GM19438 (cell line): ENCODE measurements at regions not wholly inside any gene's neighbourhood (a gene's known extent, or its start where the extent isn't known, plus 50 kb on each side); places are given as distances from the start of the nearest gene placed in this dataset.

Source experiments
- ATAC-seq: cut with Tn5 transposase; IDR thresholded peaks from one replicate; pipeline ENCODE4 v1.9.1; 2021; ENCODE audit warnings: low read depth; ENCODE audit not compliant: unreplicated experiment

DNA sequence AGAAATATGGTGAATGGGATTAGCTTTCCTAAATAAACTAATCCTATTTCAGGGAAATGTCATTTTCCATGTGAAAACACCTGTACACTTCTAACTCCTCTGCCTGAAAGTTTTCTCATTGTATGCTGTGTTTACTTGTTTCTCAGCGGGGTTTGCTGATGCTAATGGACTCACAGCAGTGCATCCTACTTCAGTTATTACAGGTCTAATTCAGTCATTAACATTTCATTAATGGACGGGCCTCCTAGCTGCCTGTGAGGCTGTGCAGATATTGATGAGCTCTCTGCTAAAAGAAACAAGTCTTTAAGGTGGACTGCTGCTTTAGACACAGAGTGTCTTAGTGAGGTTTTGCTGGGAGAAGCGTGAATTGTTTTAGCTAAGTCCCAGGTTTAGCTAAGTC, 1342.0 kb upstream of the ZEB2 start:
- no peak for ATAC-seq

DNA sequence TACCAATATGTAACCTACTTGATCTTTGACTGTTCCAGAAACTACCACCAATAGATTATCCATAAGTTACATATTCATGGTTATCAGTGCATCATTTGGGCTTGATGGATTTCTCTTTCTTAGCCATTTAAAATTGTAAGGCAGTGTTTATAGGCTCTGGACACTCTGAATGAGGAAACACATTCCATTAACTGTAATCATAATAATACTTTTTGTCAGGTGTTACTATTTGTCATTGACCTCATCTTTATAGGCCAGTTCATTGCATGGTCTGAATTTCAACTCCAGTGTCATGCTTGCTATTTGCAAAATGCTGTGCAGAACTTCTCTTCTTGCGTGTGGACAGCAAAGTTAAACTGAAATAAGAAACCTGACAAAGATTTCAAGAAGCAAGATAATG, 1340.2 kb upstream of the ZEB2 start:
- no peak for ATAC-seq

DNA sequence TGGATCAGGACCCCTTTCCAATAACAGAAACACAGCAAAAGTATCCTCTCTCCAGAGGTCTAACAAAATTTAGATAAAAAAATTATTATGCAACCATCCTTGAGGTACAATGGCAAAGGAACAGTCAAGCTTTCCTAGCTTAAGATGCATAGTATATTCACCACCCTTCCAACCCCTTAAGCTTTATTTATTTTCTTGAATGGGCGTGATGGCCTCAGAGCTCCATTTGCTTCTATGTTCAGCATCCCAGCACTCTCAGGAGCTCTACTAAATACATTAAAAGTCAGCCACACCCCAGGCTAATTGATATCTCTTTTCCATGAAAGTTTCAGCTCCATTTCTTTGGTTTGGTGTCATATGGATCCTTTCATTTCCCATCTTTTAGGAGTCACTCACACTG, 1335.2 kb upstream of the ZEB2 start:
- no peak for ATAC-seq

DNA sequence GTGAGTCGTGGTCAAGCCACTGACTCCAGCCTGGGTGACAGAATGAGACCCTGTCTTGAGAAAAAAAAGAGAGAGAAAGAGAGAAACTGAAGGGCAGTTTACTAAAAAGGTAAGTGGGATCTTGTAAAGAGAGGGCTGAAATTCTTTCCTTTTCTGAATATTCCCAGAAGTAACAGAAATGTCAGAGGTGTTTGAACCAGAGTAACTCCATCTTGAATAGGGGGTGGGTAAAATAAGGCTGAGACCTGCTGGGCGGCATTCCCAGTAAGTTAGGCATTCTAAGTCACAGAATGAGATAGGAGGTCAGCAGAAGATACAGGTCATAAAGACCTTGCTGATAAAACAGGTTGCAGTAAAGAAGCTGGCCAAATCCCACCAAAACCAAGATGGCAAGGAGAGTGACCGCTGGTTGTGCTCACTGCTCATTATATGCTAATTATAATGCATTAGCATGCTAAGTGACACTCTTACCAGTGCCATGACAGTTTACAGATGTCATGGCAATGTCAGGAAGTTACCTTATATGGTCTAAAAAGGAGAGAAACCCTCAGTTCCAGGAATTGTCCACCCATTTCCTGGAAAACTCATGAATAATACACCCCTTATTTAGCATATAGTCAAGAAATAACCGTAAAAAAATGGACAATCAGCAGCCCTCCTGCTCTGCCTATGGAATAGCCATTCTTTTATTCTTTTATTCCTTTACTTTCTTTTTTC, 1334.3 kb upstream of the ZEB2 start:
- ATAC-seq = no peak

DNA sequence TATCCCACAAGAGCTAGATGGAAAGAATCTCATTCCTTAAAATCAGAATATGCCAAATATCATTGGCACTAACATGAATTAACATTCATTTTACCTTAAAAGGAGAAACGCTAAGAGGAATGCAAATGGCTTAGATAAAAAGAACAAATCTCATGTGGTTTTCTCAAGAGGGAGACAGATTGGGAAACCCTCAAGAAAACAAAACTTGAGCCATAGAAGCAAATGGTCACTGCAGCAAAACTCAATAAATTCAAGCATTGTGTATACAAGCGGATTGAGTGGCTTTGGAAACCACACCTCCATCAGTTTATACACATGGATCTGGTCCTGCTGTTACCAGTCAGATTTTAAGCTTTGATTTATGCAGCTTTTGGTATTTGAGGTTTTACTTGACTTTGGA, 1331.8 kb upstream of the ZEB2 start:
- no peak for ATAC-seq

DNA sequence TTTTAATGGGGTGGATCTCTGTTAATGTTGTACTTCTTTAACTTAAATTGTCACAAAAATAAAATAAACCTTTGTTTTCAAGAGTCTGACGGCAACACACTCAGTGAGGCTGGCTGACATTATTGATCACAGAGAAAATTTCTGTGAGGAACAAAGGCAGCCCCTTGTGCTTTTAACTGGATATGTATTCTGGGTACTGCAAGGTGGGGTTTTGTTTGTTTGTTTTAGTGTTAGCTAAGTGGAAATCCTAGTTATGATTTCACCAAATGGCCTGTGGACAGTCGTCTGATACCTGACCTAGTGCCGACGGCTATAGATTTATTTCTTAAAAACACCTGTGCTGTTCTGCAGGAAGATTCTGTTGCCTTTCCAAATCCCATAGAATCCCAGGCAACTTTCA, 1329.5 kb upstream of the ZEB2 start:
- ATAC-seq = no peak

DNA sequence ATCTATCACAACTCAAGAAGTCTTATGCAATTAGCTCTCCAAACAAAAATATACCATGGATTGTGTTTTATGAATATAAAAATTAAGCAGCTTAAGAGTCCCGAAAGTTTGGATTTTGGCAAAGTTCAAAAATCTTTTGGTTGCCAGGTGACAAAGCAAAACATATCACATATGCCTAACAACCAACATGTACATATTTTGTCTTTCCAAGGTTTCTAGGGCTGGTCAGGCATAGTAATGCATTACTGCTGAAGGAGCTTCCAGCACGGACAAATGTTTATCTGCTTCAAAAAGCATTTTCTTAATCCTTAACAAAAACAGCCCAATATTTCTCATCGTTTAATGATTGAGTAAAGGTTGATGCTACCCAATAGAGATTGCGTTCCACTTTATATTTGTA, 1327.1 kb upstream of the ZEB2 start:
- ATAC-seq = no peak

DNA sequence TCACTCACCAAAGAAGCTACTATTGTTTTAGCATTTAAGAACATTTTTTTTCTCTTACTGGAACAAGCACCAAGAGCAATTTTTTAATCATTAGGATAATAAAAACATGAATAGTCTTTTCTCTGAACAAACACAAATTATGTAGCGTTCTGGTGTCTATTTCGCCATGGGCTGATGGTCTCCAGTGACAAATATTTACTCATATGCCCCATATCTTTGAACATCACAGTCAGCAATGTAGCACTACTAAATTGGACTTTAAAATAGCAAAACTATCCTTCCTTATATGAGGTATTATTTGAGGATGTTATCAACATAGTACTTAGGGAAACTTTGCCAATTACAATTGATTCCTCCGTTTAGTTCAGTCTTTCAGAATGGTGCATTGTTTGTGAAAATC, 1326.0 kb upstream of the ZEB2 start:
- no peak for ATAC-seq

DNA sequence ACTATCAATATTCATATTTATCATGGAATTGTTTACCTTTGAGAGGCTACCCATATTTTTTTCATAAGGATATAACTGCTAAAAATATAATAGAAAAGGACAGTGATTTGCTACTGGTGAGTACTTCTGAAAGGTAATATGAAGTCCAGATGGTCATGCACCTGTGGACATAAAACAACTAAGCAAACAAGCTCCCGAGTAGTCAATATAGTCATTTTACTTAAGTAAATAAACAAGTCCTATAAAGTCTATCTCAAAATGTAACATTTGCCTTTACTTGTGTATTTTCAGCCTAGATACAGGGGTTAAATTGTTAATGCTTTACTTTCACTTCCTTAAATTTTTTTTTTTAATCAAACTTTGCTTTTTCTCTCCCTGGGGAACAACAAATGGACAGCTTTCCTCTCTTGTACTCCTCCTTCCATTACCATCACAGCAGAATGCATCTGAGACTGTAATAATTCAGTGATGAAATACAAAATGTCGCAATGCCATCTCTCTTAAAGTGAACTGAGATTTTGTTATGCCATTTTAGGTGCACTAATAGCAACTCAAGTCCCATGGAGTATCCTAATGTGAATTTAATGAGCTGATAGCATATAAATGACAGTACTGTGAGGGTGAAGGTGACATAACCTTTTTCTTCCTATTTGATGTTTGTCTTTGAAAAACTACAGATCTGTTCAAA, 1325.4 kb upstream of the ZEB2 start:
- ATAC-seq = no peak

DNA sequence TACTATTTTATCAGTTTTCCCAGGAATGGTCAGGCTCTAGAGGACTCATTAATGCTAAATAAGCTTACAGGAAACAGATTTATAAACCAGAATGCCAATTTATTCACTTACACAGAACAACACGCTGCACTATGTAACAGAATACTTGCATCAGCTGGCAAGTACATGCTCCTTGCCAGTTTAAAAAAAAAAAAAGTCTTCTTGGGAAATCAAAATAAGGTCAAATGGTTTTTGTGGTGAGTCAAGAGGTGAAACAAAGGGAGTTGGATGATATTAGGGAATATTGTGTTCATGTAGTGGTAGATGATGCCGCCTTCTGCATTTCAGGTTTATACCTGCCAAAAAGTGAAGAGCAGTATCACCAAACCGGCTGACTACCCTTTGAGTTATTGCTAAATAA, 1322.1 kb upstream of the ZEB2 start:
- no peak for ATAC-seq

DNA sequence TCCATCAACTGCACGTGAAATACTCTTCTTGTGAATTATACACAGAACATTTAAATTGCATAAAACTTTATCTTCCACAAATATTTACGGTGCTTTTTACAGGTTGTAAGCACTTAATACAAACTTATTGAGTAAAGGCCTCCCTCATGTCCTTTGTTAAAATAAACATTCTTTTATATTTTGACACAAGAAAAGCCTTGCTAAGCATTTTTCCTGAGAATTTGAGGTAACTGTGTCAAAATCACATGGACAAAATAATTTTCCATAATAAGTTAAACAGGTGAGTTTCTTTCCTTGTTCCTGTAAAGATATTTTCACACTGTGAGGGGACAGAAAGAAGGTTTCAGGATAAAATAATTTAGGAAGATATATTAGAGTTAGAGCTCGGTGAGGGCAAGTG, 1317.1 kb upstream of the ZEB2 start:
- ATAC-seq = no peak

DNA sequence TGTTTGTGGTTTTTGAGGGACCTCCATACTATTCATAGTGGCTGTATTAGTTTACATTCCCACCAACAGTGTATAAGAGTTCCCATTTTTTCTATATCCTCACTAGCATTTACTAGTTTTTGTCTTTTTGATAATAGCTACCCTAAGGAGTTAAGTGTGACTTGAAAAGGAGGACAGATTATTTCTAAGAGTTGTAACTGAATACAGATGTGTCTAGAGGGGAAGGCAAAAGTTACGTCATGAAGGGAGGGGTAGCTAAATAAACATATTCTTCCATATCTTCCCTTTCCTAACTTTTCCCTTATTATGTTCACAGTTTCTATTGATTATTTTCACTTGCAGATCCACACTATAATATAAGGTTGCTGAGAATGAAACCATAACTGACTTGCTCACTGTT, 1315.7 kb upstream of the ZEB2 start:
- ATAC-seq = no peak

DNA sequence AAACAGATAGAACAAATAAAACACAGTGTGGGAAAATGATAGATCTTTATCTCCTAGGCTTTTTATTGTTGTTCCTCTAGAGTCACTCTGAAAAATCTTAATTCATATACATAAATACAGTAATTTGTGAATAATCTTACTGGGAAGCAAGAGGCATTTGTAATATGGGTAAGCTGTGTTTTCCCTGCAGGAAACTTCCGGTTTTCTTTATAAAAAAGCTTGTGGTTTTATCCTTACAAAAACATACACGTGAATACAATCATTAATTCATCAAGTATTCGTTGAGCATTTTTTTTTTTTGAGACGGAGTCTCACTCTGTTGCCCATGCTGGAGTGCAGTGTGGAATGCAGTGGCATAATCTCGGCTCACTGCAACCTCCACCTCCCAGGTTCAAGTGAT, 1312.8 kb upstream of the ZEB2 start:
- no peak for ATAC-seq

DNA sequence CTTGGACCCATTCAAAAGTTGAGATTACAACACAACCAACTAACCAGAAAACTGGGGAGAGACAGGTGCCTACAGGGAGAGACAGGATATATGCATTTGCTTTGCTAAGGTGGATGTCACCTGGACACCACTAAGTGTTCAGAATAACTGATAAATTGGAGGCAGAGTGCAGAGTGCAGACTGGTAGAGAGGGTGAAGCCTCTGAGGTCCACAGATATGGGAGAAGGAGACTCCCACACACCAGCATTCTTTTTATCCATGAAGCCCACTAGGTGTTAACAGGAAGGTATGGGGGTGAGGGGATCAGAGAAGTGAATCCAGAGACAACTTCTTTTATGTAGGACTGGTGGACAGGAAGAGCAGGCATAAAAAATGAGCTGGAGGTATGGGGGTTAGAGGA, 1310.0 kb upstream of the ZEB2 start:
- ATAC-seq = no peak

DNA sequence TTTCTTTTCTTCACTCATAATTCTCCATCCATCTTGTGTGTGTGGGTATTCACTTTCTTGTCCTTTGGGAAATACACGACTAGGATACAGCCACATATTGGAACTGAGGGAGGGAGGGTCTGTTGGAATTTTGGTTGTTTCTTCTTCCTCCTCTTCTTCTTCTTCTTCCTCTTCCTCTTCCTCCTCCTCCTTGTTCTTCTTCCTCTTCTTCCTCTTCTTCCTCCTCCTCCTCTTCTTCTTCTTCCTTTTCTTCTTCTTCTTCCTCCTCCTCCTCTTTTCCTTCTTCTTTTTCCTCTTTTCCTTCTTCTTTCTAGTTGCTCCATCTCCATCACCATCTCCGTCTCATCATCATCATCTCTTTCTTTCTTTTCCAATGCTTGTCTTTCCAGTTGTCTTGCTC, 1307.3 kb upstream of the ZEB2 start:
- ATAC-seq = no peak

DNA sequence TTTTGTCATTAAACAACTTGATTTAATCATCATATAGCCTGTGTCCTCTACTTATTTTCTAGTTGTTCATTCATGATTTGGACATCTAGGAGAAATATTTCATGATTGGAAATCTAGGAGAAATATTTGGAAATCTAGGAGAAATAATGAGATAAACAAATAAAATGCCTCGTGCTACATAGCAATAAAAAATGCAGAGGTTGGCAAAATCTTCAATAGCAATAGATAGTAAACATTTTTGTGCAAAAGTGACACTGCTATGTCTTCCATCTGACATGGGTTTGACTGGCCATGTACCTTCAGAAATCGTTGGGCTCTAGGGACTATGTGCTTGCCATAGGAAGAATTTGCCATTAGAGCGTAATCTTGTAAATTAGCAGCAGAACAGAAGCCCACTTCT, 1304.5 kb upstream of the ZEB2 start:
- ATAC-seq = no peak

DNA sequence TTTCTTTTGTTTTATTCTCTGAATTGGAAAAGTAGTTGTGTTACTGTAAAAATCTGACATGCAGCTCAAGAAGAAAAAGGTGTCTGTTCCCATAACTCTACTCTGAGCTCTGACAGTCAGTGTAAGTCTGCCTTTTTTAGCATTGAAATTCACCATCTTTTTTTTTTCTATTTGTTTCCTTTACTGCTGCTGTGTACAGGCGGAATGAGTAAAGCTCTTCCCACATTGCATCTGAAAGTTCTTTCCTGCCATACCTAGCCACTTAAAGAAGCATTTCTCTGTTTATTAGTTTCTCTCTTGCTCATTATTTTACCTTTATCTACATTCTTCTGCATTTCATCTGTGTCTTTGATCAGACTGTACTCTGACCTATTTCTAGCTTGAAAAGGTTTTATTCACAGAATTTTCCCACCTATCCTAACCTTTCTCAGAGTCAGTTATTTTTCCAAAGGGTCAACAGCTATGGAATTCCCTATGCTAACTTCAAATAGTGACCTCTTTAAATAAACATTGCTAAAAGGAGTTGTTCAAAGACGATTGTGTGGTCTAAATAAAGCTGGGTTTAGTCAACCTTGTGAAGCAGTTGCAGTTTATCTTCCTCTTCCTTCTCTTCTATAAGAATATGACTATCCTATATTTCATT, 1303.1 kb upstream of the ZEB2 start:
- ATAC-seq = no peak

DNA sequence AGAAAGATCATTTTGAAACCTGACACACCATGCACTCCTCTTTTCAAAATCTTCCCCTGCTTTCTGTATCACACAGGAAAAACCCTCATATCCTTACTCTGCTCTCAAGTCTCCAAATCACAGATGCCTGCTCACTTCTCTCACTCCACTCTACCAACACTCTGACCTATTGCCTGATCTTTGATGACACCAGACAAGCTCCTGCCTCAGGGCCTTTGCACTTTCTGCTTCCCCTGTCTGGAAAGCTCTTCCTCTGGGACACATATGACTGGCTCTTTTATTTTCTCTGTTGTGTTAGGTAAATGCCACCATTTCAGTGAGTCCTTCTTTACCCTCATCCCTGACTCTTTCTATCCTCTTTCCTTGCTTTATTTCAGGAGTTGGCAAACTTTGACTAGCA, 1300.7 kb upstream of the ZEB2 start:
- ATAC-seq = no peak

DNA sequence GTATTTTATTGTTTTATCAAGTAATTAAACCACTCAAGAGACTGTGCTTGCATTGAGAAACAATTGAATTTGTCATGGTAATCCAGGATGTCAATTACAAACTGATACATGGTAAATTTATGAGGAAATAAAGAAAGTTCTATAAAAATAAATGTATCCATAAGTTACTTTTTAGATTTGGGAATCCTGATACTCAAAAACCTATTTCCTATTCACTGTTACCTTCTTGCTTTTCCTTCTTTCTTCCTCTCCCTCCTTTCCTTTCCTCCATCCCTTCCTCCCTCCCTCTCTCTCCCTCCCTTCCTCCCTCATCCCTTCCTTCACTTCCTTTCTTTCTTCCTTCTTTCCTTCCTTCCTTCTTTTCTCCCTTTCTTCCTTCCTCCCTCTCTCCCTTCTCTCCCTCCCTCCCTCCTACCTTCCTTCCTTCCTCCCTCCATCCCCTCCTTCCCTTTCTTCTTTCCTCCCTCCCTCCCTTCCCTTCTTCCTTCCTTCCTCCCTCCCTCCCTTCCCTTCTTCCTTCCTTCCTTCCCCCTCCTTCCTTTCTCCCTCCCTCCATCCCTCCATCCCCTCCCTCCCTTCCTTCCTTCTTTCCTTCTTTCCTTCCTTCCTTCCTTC, 1299.1 kb upstream of the ZEB2 start:
- ATAC-seq = no peak

DNA sequence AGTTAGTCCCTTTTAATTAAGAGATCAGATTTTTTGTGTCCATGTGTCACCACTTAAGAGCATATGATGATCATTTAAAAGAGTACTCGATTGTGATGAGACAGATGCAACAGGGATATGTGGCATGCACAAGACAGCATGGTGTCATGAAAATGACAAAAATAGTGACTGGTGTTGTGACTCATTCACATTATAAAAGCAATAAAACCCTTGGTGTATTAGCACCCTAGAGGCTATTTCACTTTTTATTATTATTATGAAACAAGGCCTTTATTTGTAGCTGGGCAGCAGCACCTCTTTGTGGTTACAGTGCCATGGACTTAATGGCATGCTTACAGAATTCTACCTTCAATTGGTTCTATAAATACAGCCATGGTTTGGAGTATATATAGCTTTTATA, 1296.0 kb upstream of the ZEB2 start:
- no peak for ATAC-seq

DNA sequence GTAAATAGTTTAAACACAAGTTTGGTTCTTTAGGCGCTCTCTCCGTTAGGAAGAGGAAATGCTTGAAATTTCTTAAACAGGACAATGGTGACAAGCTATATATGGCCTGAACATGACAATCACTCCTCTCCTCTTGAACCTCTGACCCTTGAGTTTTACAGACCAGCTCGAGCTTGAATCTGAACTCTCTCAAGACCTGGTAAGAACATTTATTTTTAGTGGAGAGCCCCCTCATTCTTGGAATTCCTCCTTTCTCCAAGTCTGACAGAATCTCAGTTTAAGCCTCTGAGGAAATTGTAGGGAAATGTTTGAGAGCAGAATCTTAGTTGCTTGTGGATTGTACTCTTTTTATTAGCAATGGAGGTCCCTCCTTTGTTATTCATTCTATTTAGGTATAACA, 1293.6 kb upstream of the ZEB2 start:
- ATAC-seq = no peak

DNA sequence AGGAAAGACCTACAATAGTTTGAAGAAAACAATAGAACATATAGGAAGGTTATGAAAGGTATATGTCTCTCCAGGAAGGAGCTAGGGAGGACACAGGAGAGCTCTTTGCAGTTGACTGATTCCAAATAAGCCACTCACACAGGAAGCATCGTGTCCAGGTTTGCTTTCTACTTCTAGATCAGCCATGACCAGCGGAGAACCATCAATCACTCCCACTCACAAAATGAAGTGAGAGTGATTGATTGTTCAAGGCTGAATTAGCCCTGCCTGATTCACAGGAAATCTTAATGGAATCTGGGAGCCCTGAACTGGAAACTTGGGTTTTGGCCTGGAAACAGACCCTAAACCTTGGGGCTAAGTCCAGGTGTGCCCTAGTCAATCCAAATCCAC, 1292.2 kb upstream of the ZEB2 start:
- no peak for ATAC-seq
